GM18870 (cell line): ENCODE measurements at regions not wholly inside any gene's neighbourhood (a gene's known extent, or its start where the extent isn't known, plus 50 kb on each side); places are given as distances from the start of the nearest gene placed in this dataset.

Experiments used
- ATAC-seq: cut with Tn5 transposase; IDR thresholded peaks from one replicate; pipeline ENCODE4 v1.9.1; 2021; ENCODE audit warnings: moderate library complexity; ENCODE audit not compliant: unreplicated experiment

DNA sequence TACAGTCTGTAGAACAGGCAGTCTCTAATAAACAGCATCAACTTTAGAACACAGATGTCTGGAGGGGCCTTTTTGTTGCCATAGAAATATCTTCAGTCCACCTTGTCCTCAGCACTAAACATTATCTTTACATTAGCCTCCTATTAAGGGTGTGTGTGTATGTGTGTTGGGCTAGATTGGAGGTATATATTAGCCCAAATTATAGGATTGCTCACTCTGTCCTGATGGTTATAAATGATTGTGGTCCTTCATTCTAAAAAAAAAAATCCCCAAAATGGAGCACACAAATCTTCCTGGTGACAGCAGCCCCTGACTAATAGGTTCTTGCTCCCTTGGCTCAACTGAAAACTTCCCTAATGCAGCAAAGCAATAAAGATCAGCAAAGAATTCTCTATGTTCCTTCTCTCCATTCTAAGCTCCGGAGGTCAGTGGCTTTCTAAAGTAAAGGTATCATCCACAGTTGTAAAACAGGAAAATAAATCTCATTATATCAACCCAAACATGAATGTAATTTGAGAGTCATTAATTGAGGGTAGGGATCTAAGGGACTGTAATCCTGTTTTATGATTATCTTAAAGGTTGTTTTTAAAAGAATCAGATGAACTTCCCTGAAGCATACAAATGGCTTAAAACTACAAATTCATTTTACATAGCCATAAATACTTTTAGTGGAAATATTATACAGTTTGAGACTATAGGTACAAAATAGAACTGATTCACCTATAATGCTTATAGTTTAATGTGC is 232.7 kb downstream of the KLF12 start:
- no peak for ATAC-seq

DNA sequence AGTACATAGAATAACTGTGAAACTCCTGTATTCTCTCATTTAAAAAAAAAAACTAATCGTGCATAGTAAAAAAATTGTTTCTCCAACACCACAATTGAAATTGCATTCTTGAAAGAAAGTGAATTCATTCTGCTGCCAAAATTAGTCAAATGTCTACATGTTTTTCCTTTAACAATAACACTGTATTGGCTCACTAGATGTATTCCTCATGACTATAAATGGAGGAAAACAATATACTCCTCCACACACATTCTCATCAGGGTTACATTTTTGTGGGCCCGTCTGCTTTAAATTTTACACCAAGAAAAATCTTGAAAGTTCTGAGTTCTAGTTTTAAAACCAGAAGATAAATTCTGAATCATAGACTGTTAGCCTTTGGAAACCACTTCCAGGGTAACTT is 233.6 kb downstream of the KLF12 start:
- no peak for ATAC-seq

DNA sequence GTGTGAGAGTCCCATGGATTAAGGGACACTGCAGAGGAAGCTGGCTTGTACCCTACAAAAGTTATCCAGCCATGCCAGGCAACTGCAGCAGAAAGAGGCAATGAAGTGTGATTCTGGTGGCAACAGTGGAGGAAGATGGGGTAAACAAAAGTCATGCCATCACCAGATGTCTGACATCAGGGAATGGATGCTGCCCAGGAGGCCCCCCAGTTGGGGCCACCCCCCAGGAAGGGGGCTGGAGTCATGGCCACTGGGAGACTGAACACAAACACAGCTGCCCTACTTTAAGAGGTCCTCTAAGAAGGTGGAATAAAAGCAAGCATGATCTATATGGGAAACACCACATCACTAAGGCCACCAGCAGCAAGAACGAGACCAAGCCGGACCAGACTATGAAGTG is 235.3 kb downstream of the KLF12 start:
- ATAC-seq, result no peak

DNA sequence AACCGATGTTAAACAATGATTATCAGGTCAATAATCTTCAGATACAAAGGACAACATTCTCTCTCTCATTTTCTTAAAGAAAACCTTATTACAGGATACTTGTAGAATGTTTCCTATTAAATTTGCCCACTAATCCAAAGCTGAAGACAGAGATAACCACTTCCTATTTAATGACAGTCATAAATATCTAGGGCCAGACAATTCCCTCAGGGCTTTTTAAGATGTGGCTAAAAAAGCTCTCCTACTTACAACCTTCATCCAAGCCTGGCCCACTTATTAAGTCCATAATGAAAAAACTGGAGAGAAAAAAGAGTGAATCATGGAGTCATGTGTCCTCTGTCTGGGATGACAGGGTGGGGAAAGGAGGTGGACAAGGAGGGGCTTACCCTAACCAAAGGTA is 235.9 kb downstream of the KLF12 start:
- ATAC-seq, result no peak

DNA sequence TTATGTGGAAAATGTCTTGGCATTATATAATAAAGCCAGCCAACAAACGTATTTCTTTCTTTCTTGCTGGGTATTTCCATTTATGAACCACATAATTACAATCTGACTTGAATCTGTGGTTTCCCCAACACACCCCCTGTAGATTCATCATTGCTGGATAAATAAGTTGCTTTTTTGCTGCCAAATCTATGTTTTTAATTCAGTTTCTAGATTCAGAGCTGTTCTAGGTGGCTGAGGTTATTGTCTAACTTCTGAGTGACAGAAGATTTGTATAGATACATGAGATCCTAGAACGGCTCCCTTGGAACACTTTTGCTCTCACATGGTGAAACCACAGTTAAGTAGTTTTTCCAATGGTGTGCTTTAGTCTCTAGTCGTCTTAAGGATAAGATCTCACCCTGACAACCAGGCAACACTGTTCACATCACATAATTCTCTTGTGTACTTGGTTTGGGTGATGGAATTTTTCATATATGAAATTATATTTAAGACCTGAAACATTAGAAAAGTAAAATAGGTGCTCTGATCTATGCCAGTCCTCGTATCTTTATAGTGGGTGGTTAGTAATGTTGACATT is 239.1 kb downstream of the KLF12 start:
- no peak for ATAC-seq

DNA sequence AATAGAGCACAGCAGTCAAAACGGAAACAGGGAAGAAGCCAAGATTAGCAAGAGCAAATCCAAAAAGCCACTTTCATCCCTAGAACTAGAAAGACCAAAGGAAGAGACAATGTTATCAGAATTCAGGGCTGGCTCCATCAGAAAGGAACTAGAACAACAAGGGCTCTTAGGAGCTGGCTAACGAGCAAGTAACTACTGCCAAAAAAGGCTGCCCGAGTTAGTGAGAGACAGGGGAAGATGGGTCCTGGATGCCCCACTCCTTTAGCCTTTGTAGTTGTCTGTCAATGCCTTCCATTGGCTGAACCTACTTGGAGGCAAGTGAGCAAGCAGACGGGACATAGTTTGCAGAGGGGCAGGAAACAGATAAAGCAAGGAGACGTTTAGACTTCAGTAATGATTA is 240.4 kb downstream of the KLF12 start:
- no peak for ATAC-seq

DNA sequence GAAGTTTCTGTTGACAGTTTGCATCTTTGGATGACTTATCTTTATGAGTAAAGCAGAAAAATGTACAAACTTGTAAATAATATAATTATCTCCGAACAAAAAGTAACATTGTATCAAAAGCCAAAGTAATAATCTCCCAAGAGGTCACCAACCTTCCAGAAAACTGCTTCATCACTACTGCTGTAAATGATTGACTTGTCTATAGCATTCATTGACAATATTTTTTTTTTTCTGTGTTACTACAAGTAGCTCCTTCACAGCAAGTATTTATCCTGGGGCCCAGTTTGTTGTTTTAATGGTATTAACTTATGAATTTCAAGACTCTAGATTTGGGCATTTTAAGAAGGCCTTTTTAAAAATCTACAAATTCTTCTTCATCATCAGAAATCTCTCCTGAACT is 242.4 kb downstream of the KLF12 start:
- ATAC-seq, result no peak

DNA sequence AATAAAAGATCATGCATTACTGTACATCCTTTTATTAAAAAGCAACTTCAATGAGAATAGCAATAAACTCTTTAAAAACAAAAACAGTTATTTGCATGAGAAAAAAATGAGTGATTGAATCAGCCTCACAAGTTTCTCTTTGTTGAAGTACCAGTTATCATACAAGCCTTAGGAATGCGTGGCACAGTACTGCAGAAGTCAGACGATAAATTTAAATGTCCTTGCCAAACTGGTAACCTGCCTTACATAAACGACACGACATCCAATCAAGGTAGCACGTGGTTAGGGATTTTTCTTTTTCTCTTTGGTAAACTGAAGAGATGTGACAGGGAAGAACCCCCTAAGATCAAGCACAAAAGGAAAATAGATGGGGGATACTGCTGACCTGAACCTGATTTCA is 251.0 kb downstream of the KLF12 start:
- no peak for ATAC-seq

DNA sequence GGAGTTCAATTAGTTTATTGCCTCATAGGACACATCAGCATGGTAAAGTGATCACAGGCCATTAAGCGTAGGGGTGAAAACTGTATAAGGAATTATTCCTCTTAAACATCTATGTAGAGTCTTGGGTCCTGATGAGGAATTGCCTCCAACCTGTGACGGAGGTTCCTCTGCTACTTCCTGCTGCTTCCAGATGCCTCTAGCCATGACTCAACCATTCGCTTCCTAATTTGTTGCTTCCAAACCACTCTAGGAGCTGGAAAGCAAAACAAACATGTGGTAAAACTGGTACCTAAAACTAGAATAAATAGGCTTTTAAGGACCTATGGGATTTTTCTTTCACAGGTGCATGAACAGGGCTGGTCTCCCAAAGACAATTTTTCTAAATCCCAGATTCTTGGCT is 253.8 kb downstream of the KLF12 start:
- no peak for ATAC-seq

DNA sequence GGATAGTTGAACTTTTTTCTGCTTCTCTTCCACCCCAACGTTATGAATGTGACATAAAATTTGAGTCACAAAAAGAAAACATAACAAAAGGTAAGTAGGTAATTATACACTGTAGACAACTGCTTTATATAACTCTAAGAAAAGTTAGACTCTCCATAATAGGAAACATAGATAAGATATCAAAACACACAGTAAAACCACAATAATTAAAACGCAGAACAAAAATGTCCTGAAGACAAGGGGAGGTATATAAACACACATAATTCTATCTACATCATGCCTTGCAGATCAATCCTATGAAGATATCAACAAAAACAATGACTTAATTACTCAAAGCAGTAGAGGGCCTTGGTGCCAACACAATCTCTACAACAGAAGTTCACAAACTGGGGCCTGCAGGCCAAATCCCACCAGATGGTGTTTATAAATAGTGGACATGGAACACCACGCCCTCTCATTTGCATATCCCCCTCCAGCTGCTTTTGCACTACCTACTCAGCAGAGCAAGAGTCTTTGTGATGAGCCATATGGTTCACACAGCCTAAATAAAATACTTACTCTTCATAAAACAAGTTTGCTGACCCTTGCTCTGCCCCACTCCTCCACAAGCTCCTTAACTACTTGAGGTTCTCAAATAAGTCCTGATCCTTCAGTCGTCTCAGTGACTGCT is 254.7 kb downstream of the KLF12 start:
- ATAC-seq, result no peak

DNA sequence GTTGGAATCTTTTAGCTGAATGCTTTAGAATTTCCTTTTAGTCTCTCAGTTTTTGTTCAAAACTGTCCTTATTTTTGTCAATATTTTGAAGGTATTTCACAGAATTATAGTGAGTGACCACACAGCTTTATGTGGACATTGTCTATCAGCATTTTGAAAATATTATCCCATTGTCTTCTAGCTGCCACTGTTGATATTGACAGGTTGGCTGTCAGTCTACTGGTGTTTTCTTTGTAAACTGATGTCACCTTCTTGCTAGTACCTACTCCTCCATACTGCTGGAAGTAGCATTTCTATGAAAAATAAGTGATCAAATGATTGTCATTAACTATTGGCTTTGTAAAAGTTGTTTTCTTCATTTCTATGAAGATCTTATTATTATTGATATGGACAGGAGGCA is 256.8 kb downstream of the KLF12 start:
- ATAC-seq, result no peak

DNA sequence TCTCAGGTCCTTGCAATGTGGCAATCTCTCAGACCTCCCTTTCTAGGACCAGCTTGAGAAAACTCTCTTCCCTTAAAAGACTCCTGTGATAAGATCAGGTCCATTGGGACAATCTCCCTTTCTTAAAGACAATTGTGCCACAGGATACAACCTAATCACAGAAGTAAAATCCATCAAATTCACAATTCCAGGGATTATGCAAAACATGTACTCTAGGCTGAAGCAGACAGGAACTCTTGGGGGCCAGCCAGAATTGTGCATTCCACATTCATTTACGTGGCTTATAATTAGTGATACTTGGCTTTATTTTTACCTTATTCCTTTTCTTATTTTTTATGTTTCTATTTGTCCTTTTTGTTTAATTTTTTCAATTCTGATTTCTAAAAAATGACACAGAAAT is 257.9 kb downstream of the KLF12 start:
- no peak for ATAC-seq

DNA sequence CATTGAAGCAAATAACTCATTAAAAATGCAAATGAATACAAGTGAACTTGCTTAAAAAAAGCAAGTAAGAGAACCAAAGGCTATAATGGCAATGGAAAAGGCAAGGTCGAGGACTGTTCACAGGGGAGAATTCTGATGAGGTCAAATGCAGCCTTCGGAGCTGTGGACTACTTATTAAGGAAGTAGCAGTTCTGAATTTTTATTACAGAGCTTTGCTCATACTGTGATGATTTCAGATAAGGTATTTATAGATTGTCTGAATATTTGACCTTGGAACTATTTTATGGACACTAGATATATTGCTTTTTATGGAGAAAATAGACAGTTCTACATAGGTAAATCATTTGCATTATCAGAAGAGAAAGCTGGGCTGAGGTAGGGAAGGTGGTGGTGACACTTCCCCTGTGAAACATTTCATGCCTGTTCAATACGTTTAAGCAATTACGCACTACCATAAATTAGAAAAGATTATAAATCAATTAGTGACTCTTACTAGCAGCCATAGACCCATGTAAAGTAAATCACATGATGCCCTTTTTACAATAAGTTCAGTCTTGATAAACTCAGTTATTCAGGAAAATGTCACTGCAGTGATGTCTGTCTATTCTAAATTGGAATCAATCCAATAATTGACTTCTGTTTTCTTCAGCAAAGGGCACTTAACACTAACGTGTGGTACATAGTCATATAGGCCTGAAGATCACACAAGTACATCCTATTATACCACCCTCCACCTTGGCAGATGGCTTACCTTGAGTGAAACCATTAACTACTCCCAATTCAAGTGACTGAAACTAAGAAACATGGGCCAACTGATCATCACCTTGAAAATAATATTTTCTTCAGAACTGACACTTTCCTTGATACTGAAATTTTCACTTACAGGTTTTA is 260.0 kb downstream of the KLF12 start:
- peak; percentile 56 for ATAC-seq

DNA sequence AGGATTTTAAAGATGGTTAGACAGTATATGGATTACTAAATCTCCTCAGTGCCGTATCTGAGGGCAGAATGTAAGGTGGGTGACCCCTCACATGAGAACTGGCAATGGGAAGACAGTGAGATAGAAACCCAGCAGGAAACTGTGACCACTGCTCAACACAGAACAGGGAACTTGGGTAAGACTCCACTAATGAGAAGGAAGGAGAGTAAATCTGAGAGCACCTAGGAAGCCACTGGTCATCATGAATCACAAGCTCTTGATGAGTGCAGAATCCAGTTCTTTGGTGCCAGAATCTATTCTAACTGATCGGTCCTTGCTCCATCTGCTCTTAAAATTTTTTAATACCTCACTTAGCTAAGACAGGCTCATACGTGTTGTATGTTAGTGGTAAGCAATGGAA is 261.8 kb downstream of the KLF12 start:
- ATAC-seq, result no peak

DNA sequence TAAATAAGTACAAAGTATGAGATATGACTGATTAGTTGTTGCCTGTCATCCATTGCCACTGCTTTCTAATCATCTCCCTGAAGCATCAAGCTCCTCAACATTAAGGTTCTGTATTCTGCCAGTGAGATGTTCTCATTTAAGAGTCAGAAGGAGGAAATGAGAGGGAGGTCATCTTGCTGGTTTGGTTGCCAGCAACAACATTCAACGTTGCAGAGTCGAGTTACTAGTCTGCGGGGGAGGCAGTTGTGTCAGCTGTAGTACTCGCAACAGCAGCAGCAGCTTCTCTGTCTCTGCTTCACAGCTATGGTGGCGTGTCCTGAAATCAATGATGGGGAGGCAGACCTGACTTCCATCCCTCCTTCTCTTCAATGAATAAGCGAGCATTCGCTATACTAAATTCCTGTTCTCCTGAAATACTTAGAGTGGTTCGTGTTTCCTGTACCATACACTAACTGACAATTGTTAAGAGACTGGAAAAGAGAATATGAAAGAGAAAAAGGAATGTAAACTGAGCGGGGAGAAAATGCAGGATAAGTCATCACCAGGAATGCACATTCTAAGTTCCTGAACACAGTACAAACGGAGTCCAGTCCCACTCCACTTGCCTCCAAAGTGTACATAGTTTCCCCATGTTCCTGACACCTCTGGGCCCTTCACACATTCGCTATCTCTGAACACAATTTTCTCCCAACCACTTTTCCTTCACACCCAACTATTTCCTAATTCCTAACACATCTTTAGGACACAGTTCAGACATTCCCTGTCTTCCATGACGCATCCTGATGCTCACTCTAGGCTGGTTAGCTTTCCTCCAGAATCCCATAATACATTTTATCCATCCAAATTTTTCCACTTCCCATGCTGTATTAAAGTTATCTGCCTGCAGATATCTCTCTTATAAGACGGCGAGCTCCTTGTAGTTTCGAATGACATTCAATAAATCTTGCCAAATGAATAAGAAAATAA is 263.0 kb downstream of the KLF12 start:
- no peak for ATAC-seq

DNA sequence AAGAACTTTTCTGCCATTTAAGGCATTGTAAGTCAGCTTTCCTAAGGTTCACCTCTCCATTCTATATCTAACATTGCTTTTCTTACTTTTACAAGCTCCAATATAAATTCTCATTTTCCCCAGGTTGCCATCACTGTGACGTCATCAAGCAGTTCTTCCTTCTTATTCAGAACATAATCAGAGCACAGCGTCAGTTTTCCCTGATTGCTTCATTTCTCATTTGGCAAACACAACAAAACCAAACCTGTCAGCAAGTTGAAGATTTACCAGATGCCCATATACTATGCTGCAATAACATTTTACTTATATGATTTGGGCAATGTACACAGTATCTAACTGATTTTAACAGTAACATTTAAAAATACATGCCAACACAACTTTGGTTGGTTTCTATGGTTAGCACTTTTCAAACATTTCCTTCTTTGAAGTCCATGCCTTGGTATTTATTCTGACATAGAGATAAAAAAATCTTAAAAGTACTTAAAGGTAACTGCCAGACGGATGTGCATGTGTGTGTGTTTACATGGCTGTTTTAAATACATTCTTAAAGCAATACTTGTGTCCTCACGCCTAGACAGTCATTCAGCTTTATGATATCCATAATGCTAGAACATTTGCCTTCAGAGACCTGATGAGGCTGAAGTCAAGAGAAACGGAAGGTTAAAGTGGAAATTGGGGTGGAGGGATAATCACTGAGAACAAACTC is 264.0 kb downstream of the KLF12 start:
- ATAC-seq, result no peak

DNA sequence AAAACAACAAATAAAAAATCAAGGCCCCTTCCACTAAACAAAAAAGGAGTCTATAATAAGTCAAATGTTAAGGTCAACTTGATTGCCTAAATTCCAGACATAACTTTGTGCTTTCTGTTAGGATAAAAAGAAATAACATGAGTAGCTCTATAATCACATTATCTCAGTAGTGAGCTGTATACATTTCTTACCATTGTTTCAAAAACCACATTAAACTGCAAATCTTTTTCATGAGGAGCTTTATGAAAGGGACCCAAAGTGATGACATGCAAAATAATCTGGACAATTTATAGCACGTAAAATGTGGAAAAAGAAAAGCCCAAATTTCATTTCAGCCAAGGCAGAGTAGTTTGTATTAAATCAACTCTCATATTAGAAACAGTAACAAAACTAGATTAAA is 269.2 kb downstream of the KLF12 start:
- no peak for ATAC-seq

DNA sequence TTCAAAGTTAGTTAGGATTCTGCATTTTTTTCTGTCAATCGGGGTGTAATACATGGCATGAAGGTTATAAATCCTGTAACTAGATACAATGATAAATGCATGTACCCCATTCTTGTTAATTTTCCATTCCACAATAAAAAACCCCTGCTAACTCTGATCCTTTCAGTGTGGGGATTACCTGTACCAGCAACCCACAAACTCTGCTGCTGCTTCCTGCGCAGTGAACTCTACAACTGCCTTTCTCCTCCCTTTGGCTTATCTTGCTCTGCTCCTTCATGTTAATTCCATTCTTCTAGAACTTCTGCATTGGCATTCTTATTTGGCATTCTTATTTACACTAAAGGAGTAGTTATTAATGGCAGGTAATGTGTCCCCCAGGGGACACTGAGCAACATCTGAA is 273.1 kb downstream of the KLF12 start:
- no peak for ATAC-seq

DNA sequence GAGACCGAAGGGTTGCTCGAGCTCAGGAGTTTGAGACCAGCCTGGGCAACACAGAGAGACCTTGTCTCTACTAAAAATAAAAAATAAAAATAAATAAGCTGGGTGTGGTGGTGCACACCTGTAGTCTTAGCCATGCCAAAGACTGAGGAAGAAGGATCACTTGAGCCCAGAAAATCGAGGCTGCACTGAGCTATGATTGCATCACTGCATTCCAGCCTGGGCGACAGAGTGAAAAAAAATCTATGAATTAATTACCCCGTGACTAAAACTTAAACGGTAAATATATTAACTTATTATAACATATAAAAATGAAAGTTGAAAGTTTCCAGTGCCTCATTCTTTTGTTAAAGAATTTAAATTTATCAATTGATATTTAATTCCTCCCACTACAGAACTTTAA is 273.7 kb downstream of the KLF12 start:
- no peak for ATAC-seq

DNA sequence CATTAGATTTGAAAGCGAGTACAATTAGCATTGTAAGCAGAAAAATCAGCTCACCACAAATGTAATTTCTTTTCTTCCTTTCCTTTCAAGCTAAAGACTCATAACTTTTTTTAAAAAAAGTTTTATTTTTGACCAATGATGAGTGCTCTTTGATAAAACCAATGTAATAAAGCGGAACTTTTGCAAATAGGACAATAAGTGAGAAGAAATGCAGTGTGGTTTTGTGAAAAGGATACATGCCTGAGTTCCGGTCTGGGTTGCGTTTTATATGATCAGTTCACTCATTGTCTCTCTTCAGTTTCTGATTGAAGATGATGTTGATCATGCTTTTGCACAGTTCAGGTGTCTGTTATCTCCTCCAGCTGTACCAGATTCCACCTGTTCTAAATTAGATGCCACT is 274.4 kb downstream of the KLF12 start:
- no peak for ATAC-seq
